Spleen (tissue), 11 donors: ENCODE measurements at regions not wholly inside any gene's neighbourhood (a gene's known extent, or its start where the extent isn't known, plus 50 kb on each side); places are given as distances from the start of the nearest gene placed in this dataset.
A peak's percentile ranks its signal among the peaks of the same experiment; 100 is the strongest.

Experiments
- DNase-seq: peaks from one replicate; pipeline ENCODE4 v3.0.0-alpha.2; 2020
- H3K27ac ChIP-seq, 8 donors: fragments of 200-600 bp; sonication (generic) in 7 of 8; 1 replicate in 4 of 8; 2 replicates in 4 of 8; pipeline versions ENCODE4 v1.5.0 to v1.8.0; 2016 to 2021; ENCODE audit warnings: inconsistent platforms in 4 of 8, mild to moderate bottlenecking in 4 of 8, moderate library complexity in 1 of 8
- H3K27me3 ChIP-seq, 7 donors: fragments of 200-600 bp; sonication (generic) in 6 of 7; replicated peaks in 1 of 7; 1 replicate in 4 of 7; 2 replicates in 3 of 7; pipeline versions ENCODE4 v1.5.0 to v1.8.0; 2016 to 2021; ENCODE audit warnings: inconsistent platforms in 3 of 7, mild to moderate bottlenecking in 1 of 7
- H3K36me3 ChIP-seq, 6 donors: fragments of 200-600 bp; sonication (generic) in 5 of 6; 1 replicate in 4 of 6; 2 replicates in 2 of 6; pipeline versions ENCODE4 v1.5.0 to v1.8.0; 2016 to 2021; ENCODE audit warnings: inconsistent platforms in 2 of 6
- H3K4me1 ChIP-seq, 6 donors: fragments of 200-600 bp; sonication (generic) in 5 of 6; 1 replicate in 3 of 6; 2 replicates in 3 of 6; pipeline versions ENCODE4 v1.5.0 to v1.8.0; 2016 to 2021; ENCODE audit warnings: inconsistent platforms in 3 of 6
- H3K4me3 ChIP-seq, 8 donors: fragments of 200-600 bp; sonication (generic) in 7 of 8; 1 replicate in 4 of 8; 2 replicates in 4 of 8; pipeline versions ENCODE4 v1.5.0 to v1.8.0; 2016 to 2021; ENCODE audit warnings: inconsistent platforms in 4 of 8, mild to moderate bottlenecking in 4 of 8, moderate library complexity in 2 of 8
- H3K9me3 ChIP-seq, 8 donors: fragments of 200-600 bp; sonication (generic) in 7 of 8; 1 replicate in 4 of 8; 2 replicates in 4 of 8; pipeline versions ENCODE4 v1.5.0 to v1.8.0; 2016 to 2021; ENCODE audit warnings: inconsistent platforms in 4 of 8
- CTCF ChIP-seq, 11 experiments: fragments of 200-600 bp in 7 of 11; fragments of 450-650 bp in 4 of 11; sonication (generic) in 4 of 11; IDR thresholded peaks in 8 of 11; conservative IDR thresholded peaks in 3 of 11; 1 replicate in 7 of 11; 2 replicates in 4 of 11; pipeline versions ENCODE4 v1.4.0 to v1.8.0; 2016 to 2021; ENCODE audit warnings: antibody characterized with exemption in 11 of 11, inconsistent platforms in 4 of 11, mild to moderate bottlenecking in 1 of 11
- POLR2A ChIP-seq, 3 donors: fragments of 450-650 bp; IDR thresholded peaks; one replicate each; pipeline ENCODE4 v1.5.1; 2017; ENCODE audit warnings: antibody characterized with exemption in 3 of 3, mild to moderate bottlenecking in 1 of 3
- POLR2AphosphoS5 ChIP-seq, 3 donors: sonication (generic); formaldehyde crosslinking; IDR thresholded peaks; one replicate each; pipeline ENCODE4 v1.5.1; 2017; ENCODE audit warnings: antibody characterized with exemption in 3 of 3
- WGBS, 5 donors: extraction: QIAGEN DNeasy Blood & Tissue Kit in 3 of 5; methylation state at CpG; one replicate each; pipeline versions ENCODE4 v1.1.5 to v1.1.7; 2013 to 2018; 5-methylcytosine and 5-hydroxymethylcytosine counted together
- intact Hi-C: fragments of 100-400 bp; cut with DNase I; formaldehyde crosslinking; loops from one replicate; pipeline ENCODE4 v1.15.0; 2023; ENCODE audit warnings: low total_unique reads
- donor health status: healthy with polysubstance abuse.
- donor health status: DM: no; HTN: no; CAD: no; lungs with moderate emphysema.
- donor health status: DM: no; HTN: no; CAD: no.
- donor health status: Bipolar disorder and iron deficiency.
- donor health status: healthy.
- donor health status: DM: no; HTN: no; CAD: no.
- donor health status: DM: yes; HTN: yes; CAD: no.

GRCh38 chr7:42843205-42843800, 68.6 kb downstream of the C7orf25 start:
- TF ChIP-seq POLR2A (IDR thresholded peaks at IDR 0.05): no peak
- TF ChIP-seq CTCF (IDR thresholded peaks at IDR 0.05 in 8 of 11, conservative IDR thresholded peaks at IDR 0.05 in 3 of 11): peak in 5 of 11 experiments; percentile 18 to 52 (median 29)
- Histone ChIP-seq H3K36me3 (no peaks in the 10 kb centered on the region), H3K4me1 (no peaks in the 10 kb centered on the region), H3K9me3 (peaks cover 0 to 5% (median 0%) of the 10 kb centered on the region in 8 donors), H3K4me3 (no peak overlapping the region), H3K27me3 (peaks cover 0 to 44% (median 0%) of the 10 kb centered on the region in 7 donors), H3K27ac (no peak overlapping the region)
- 26 to 37% (median 30%) methylated on average over 12 of the region's 12 CpGs for WGBS, 5 donors
- intact Hi-C loops: loop anchor here (10.0 kb wide), 1 partner anchor 899 kb away; no protein-coding TSS in a partner anchor
- DNase-seq: no peak

GRCh38 chr7:42834676-42835075, 77.2 kb downstream of the C7orf25 start:
- Histone ChIP-seq H3K27ac (no peak overlapping the region), H3K9me3 (no peaks in the 10 kb centered on the region), H3K4me3 (no peak overlapping the region), H3K27me3 (peaks cover 0 to 14% (median 0%) of the 10 kb centered on the region in 7 donors), H3K36me3 (no peaks in the 10 kb centered on the region), H3K4me1 (peaks cover 0 to 4% (median 0%) of the 10 kb centered on the region in 6 donors)
- no peak for DNase-seq
- no peak for TF ChIP-seq POLR2AphosphoS5 (IDR thresholded peaks at IDR 0.05)
- TF ChIP-seq CTCF (IDR thresholded peaks at IDR 0.05 in 8 of 11, conservative IDR thresholded peaks at IDR 0.05 in 3 of 11): no peak
- TF ChIP-seq POLR2A (IDR thresholded peaks at IDR 0.05): no peak
- intact Hi-C loops: no loop called here

- 41 to 55% (median 45%) methylated on average over 4 of the region's 4 CpGs for WGBS, 5 donors
- DNase-seq: no peak
- peaks cover 0 to 4% (median 0%) of the 10 kb centered on the region in 6 donors for H3K4me1 ChIP-seq
- no peak overlapping the region for H3K4me3 ChIP-seq
- TF ChIP-seq POLR2AphosphoS5 (IDR thresholded peaks at IDR 0.05) (no peak), POLR2A (IDR thresholded peaks at IDR 0.05) (no peak), CTCF (IDR thresholded peaks at IDR 0.05 in 8 of 11, conservative IDR thresholded peaks at IDR 0.05 in 3 of 11) (no peak)
- H3K9me3 ChIP-seq: no peaks in the 10 kb centered on the region
- intact Hi-C loops: no loop called here
- H3K27me3 ChIP-seq: peaks cover 0 to 14% (median 0%) of the 10 kb centered on the region in 7 donors
- H3K27ac ChIP-seq: no peak overlapping the region
- no peaks in the 10 kb centered on the region for H3K36me3 ChIP-seq
Observed at GRCh38 chr7:42833411-42833810, 78.5 kb downstream of the C7orf25 start.

- Histone ChIP-seq H3K27ac (no peak overlapping the region), H3K9me3 (no peaks in the 10 kb centered on the region), H3K4me1 (peaks cover 0 to 4% (median 0%) of the 10 kb centered on the region in 6 donors), H3K4me3 (no peak overlapping the region), H3K36me3 (no peaks in the 10 kb centered on the region), H3K27me3 (peaks cover 0 to 14% (median 0%) of the 10 kb centered on the region in 7 donors)
- no peak for DNase-seq
- no peak for TF ChIP-seq CTCF (IDR thresholded peaks at IDR 0.05 in 8 of 11, conservative IDR thresholded peaks at IDR 0.05 in 3 of 11)
- no peak for TF ChIP-seq POLR2A (IDR thresholded peaks at IDR 0.05)
- no peak for TF ChIP-seq POLR2AphosphoS5 (IDR thresholded peaks at IDR 0.05)
- intact Hi-C loops: no loop called here
Observed at GRCh38 chr7:42832667-42833066, 79.2 kb downstream of the C7orf25 start.
